GM12873 (cell line): ENCODE measurements at regions not wholly inside any gene's neighbourhood (a gene's known extent, or its start where the extent isn't known, plus 50 kb on each side); places are given as distances from the start of the nearest gene placed in this dataset.

Experiments used
- TF ChIP-seq, protein P1 (sequence below): IDR thresholded peaks from 2 replicates; pipeline ENCODE4 v1.5.1; 2012; ENCODE audit warnings: low read depth, mild to moderate bottlenecking, moderate library complexity, low read length, control low read depth; ENCODE audit not compliant: insufficient read depth; ENCODE audit errors: missing control alignments

DNA sequence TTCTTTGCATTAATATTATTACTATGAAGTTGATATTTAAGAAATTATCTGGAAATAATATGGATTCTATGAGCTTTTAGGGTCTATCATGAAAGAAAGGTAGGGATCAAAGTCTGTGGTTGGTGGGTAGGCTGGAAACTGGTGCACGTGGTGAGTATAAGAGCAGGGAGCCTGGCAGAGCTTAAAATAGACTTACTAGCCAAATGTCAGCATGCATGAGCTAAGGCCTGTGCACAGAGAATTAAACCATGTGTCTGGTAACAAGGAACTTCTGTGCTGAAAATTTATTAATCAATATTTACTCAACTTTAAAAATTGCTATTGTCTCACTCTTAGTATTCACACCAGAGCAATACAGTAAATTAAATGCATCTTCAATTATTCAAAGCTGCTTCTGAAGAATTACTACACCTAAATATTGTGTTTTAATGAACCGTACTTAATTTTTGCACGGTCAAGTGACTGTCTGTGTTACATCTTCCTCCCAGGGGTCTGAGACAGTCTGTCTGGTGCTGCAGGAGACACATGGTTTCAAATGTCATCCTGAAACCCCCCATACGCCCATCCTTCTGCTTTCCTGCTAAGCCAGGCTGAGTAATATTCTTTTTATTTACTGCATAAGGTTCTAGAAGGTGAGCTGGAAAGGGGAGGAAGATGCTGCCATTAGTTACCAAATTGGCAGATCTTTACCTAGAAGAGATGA lies 161.0 kb upstream of the NLRP1 start:
- TF ChIP-seq, protein P1, sequence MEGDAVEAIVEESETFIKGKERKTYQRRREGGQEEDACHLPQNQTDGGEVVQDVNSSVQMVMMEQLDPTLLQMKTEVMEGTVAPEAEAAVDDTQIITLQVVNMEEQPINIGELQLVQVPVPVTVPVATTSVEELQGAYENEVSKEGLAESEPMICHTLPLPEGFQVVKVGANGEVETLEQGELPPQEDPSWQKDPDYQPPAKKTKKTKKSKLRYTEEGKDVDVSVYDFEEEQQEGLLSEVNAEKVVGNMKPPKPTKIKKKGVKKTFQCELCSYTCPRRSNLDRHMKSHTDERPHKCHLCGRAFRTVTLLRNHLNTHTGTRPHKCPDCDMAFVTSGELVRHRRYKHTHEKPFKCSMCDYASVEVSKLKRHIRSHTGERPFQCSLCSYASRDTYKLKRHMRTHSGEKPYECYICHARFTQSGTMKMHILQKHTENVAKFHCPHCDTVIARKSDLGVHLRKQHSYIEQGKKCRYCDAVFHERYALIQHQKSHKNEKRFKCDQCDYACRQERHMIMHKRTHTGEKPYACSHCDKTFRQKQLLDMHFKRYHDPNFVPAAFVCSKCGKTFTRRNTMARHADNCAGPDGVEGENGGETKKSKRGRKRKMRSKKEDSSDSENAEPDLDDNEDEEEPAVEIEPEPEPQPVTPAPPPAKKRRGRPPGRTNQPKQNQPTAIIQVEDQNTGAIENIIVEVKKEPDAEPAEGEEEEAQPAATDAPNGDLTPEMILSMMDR: no peak

DNA sequence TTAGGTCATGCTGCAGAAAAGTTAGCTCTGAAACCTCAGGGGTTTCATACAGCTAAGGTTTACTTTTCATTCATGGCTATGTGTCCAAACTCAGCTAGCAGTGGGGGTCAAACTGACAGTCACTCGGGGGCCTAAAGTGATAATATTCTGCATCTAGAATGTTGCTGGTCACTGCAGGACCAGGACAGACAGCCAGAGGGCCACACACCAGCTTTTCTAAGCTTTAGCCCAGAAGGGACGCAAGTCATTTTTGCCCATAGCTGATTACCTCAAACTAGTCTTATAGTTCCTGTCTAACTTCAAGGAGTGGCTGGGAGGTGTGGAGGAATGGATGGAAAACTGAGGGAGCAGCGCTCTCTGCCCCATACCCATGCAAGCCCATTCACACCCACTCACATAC lies 163.0 kb upstream of the NLRP1 start:
- TF ChIP-seq, protein P1: no peak

DNA sequence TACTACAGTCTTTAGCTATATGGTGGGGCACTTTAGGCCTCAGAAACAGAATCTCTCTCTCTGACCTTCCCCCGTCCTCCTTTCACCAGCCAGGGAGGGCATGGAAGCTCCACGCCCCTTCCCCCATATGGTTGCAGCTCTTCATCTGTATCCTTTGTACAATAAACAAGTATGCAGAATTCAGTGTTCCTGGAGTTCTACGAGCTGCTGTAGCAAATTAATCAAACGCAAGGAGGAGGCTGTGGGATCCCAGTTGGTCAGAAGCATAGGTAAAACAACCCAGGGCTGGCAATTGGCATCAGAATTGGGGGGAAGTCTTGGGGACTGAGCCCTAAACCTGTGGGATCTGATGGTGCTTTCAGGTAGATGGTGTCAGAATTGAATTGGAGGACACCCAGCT lies 163.7 kb upstream of the NLRP1 start:
- TF ChIP-seq, protein P1: no peak

DNA sequence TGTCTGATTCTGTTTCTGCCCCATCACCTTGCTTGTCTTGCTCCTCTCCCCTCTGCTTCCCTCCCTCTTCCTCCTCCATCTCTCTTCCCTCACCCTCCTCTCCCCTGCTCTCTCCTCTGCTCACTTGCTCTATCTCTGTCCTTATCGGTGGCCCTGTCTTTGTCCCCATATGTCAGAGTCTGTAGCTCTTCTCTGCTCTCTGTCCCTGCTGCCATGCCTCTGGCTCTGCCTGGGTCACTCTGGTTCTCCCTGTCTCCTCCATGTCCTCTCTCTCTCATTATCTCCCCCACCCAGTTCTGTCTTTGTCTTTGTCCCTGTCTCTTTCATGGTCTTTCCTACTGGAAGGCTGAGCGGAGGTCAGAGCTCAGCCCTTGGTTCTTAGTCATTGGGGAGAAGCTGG lies 169.1 kb upstream of the NLRP1 start:
- TF ChIP-seq, protein P1: no peak

DNA sequence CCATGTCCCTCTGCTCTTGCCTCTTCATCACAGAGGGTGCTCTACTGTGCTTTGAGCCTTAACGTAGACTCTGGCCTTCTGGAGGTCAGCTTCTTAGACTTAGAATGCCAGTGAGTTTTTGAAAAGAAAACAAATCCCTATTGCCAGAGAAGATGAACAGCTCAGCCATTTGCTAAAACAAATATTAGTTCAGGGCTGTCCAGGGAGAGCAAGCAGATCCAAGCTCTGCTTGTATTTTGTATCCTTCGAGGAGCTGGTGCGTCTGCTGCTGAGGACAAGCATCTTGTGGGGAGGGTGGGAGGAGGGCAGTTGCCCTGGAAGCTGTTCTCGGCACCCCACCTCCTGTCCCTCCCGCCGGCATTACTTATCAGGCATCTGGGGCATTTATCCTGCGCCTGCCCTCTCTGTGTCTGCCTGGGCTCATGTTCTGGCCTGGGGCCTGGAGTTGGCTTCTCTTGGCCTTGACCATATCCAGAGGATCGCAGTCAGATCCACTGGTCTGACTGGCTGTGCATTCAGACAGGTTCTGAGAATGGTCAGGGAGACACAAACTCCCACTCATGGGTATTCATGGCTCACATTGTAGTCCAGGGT lies 173.1 kb upstream of the NLRP1 start:
- TF ChIP-seq, protein P1: no peak

DNA sequence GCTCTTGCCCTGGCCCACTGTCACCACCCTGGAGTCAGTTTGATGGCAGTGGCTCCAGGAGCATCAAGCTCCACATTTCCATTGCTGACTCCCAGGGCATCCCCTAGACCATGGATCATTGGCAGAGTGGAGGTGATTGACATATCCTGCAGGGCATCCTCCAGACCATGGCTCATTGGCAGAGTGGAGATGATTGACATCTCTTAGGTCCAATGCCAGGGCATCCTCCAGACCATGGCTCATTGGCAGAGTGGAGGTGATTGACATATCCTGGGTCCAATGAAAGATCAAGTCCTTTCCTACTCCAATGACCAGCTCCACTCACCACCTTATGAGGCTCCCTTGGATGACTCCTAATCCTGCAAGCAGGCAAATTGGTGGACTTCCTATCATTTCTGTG lies 174.3 kb upstream of the NLRP1 start:
- TF ChIP-seq, protein P1: no peak

DNA sequence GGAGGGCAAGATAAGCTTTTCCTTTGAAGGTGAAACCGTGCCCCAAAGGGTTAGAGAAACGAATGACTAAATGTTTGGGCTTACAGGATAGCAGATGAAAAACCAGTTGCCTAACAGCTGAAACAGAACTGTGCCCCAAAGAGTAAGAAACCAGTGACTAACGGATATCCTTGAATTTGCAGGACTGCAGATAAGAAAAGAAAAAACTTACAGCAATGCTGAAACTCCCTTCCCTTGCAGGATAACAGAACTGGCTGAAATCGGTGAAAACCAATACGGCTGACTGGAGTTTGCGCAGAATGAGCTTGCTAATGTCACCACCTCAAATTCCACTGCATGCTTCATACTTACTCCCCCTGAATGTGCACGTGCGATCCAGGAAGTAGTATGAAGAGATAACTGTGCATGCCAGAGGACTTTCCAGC lies 175.2 kb upstream of the NLRP1 start:
- TF ChIP-seq, protein P1: no peak
